ENCODE measurements at regions not wholly inside any gene's neighbourhood (a gene's known extent, or its start where the extent isn't known, plus 50 kb on each side); places are given as distances from the start of the nearest gene placed in this dataset.

DNA sequence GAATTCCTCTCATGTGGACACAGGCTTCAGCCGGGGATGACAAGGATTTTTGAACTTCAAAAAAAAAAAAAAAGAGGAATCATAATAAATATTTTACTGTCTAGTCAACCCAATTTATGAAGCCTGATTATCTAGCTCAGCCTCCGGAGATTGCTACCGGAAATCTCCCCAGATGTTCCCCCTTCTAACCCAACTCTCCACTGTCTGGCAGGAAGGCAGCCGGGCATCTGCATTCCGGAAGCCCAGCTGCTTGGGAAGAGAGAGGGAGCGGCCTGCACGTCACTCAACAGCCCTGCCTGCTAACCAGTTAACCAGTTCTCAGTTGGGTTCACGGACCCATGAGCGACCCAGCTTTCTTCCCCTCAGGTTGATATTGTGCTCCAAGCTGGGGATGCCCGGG is 87.2 kb upstream of the POU3F3 start:
- no peak for DNase-seq (ENCODE audit: low spot score)

DNA sequence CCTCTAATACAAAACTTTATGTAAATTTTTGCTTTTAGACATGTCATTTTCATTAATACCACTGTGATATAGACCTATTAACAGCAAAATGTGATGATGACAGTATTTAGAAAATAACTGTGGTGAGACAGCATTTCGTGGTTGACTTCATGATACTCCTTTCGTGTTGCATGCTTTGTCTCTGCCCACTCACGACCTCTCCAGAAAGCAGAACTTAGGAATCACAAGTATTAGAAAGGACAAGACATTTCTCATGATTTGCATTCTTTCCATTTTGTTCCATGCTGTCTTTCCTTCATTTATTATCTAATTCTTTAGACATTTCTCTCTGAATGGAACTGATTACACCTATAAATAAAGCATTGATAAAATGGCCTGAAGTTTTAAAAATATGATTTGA is 85.2 kb upstream of the POU3F3 start:
- no peak for DNase-seq (ENCODE audit: low spot score)

DNA sequence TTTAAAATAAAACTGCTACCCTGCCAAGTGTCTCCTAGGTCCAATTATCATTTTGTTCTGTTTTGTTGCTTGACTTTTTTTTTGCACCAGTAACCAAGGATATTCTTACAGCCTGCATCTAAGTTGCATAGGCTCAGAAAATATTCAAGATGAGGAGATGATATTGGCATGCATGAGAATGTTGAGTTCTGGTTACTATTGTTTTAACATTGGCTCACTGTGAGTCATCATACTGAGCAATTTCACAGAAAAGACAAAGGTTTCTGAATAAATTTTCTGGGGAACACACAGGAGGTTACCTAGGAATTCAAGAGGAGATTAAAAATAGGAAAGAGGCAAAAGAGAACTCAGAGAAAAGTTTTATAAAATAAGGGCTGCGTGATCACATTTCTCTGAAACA is 84.8 kb upstream of the POU3F3 start:
- no peak for DNase-seq (ENCODE audit: low spot score)

DNA sequence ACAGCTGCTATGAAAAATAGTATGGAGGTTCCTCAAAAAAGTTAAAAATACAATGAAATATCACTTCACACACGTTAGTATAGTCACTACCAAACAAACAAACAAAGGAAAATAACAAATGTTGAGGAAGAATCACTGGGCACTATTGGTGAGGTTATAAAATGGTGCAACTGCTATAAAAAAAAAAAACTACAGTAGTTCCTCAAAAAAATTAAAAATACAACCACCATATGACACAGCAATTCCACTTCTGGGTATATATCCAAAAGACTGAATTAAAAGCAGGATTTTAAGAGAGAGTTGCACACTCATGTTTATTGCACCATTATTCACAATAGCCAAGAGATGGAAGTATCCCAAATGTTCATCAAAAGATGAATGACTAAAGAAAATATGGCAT is 80.9 kb upstream of the POU3F3 start:
- no peak for DNase-seq (ENCODE audit: low spot score)

DNA sequence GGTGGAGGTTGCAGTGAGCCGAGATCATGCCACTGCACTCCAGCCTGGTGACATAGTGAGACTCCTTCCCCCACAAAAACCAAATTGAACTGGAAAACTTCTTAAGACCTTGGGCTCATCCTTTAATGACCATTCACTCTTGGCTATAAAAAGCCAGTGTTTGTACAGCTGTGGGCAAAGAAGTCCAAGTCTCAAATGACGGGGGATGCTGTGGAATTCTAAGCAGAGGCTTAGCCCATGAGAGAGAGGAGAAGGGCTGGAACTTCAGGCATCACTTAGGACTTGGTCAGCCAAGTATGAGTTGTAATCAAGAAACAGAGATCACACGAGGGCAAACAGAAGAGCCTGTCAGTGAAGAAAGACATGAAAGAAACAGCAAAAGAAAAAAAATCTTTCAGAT is 79.3 kb upstream of the POU3F3 start:
- DNase-seq (ENCODE audit: low spot score): no peak

DNA sequence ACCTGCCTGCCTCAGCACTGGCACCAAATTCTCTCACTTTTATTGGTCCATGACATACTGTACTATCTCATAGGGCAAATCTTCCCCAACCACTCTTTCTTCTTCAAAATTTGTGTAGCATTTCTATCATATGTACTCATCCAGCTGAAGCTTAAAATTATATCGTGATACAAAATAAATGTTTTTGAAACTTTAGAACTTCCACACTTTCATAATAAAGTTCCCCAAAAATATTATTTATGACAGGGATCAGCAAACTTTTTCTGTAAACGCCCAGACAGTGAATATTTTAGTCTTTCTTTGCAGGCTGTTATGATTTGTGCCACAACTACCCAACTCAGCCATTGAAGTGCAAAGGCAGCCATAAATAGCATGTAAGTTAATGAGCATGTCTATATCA is 76.2 kb upstream of the POU3F3 start:
- DNase-seq (ENCODE audit: low spot score): no peak

DNA sequence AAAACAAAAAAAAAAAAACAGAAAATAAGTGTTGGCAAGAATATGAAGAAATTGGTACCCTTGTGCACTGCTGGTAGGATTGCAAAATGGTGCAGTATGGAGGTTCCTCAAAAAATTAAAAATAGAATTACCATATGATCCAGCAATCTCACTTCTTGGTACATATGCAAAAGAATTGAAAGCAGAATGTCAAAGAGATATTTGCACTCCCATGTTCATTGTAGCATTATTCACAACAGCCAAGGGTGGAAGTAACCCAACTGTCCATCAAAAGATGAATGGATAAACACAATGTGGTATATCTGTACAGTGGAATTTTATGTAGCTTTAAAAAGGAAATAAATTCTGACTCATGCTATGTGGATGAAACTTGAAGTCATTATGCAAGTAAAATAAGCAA is 72.8 kb upstream of the POU3F3 start:
- no peak for DNase-seq (ENCODE audit: low spot score)

DNA sequence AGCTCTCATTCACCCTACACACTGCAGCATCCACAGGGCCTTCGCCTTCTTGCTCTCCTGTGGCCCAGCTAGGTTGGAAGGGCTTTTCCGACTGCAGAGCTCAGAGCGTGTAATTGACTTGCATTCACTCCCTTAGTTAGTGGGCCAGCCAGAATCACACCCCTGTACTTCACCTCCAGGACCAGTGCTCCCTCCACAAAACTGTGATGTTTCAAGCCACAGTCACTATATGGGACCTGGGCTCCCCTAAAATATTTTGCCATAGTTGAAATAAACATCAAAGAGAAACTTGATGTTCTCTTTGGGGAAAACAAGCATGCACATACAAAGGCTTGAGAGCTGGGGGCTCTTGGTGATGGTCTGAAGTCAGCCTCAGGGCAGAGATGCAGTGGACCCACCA is 69.7 kb upstream of the POU3F3 start:
- DNase-seq (ENCODE audit: low spot score): no peak

DNA sequence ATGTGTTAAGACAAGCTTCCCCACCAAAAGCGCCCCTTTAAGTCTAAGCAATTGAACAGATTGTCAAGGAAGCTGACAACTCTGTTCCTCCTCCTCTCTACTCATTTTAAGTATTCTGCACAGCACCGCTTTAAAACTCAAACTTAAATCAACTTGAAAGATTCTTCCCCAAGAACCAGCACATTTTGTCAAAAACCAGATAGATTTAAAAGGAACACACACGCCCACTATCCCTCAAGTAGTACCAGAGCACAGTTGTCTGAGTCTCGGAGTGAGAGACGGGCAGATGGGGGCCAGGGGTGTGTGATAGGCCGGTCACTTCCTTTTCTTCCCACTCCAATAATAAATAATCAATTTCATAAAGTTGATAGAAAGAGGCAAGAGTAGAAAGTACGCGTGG is 67.7 kb upstream of the POU3F3 start:
- no peak for DNase-seq (ENCODE audit: low spot score)

DNA sequence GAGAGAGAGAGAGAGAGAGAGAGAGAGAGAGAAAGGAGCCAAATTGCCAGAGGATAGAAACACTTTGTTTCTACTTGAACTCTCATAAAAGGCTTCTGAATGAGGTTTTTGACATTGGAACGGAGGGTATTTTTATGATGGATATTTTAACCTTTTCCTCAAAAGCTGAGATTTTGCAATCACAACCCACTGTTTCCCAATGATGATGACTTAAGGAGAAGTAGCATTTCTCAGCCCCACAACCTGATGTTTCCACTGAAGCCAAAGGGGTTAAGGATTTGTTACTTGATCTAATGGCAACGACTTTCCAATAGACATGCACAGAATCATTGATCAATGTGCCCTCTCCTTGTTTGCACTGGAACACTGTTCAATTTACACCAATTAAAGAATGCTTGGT is 67.1 kb upstream of the POU3F3 start:
- DNase-seq (ENCODE audit: low spot score): no peak

DNA sequence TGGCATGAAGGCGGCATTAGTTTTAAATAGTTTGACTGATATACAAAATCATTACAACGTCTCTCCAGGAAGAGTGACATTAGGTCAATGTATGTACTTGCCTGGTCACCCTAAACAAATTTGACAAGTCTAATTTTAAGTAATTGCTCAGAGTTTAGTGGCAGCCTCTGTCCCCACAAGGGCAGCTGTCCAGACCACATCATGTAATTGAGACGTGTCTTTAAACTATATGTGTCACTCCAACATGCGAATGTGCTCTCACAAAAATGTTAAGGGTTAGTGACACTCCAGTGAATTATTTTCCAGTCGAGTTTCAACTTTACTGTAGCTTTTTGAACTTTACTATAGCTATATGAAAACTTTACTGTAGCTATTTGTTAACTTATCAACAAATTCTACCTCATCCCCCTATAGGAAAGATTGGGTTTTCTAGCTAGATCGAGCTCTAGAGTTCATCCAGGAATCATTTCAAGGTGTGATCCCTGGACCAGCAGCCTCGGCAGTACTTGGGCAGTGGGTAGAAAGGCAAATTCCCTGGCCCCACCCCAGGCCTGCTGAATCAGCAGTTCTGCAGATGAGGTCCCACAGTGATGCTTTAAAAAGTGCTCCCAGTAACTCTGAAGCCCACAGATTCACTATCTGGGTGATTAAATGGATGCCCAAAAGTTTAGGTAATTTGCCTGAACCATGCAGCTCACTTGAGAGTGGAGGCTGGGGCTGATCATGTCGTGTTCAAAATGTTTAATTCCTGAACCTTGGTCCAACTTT is 66.4 kb upstream of the POU3F3 start:
- DNase-seq (ENCODE audit: low spot score): no peak

DNA sequence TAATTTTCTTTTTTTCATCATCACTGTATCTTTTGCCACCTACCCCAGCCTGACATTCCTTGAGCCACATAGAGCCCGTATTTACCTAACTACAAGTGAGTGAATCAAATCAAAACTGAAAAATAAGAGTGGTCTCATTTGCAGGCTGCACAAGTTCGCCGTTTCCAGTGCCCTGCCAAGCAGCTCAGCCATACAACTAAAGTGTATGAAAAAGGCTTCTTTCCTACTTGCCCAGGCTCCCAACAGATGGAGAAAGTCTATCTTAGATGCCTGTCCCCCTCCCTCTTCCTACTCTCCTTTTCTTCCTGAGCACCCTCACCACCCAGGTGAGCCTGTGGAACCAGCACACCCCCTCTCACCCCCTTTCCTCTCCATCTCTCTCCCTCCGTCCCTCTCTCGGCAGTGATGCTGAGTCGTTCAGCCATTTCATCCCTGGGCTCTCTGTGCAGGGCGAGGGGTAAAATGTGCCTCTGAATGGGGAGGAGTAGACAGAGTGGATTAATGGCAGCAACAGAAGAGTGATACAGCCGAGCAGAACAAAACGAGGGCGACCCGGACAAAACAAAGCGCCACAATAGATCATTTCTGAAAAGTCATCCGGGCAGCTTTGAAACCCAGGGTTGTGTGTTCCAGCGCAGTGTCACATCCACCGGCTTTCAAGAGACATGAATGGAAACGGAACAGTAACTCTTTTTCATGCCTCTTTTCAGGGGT is 65.0 kb upstream of the POU3F3 start:
- peak; percentile 45 for DNase-seq (ENCODE audit: low spot score)

DNA sequence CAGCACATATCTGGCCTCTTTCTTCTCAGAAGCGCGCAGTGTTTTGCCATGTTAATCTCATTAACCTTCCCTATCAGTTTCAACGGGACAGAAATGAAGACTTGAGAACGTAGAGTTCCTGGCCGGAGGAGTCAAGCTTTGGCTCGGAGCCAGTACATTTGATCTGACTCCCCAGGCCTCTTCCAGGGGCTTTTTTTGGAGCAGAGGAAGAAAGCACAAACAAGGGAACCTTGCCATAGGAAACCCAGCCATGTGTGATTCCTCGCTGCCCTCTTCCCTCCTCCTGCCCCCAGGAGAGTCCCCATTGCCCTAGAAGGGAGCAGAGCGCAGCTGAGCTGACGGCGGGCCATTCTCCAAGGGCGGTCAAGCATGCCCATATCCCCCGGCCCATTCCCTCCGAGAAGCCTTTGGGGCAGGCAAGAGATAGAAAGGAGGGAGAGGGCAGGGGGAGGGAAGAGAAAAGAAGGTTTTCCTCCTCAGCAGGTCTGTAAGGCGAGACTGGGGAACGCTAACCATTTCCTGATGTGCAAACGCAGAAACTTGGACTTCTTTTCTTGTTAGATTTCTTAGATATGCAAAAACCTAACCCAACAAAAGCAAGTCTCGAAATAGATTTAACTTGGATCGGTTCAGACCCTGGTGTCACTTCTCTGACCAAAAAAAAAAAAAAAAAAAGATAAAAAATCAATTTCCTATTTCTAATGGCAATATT is 63.7 kb upstream of the POU3F3 start:
- DNase-seq (ENCODE audit: low spot score): peak; percentile 40

DNA sequence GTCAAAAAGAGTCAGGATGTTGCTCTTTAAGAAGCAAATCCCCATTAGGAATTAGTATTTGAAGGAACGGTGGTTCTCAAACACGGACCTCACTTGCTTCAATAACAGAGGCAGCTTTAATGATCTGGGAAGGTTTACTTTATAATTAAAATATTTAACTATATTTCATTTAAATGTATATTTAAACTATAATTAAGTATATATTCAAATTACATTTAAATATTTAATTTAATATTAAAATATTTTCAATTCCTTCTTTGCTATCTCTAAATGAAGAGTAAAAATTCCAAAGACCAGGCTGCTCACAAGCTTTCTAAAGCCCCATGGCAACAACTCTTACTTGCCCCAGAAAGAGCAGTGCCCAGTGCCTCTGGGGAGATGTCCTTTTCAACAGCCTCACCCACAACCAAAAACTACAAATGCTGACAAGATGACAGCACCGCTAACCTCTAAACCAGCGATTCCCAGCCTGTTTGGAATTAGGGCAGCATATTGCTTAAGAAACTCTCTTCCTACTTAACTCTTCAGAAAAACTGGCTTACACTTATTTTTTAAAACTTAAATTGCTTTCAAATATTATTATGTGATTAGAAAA is 62.9 kb upstream of the POU3F3 start:
- no peak for DNase-seq (ENCODE audit: low spot score)

DNA sequence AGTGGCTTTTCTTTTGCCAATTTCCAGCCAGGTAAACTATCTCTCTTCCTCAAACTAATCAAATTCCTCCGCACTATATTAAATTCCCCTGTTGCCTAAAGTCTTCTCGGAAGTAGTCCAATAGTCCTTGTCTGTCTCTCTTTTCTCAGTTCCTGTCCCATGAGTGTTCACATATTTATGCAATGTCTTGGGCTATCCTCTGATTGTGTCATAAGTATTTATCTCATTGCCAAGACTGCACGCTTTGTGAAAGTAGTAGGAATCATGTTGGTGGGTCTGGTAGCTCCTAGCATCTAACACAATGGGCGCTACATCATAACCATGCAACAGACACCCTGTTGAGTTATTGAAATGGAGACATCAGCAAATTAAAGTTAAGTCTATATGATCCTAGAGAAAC is 59.9 kb upstream of the POU3F3 start:
- DNase-seq (ENCODE audit: low spot score): no peak

DNA sequence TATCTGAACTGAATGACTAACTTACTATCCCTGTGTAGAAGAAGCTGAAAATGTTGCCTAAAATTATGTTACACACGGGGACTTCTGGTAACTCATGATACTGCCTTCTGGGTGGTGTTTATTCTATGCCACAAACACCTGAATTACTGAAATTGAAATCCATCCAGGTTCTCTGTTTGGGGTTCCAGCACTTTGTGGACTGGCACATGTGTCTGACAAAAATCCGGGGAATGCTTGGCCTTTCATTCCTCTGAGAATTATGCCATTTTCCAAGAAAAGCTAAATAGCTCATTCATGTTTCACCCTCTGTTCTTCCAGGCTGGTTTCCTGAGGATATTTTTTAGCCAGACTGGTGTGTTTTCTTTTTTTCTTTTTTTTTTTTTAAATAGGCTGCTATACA is 59.5 kb upstream of the POU3F3 start:
- no peak for DNase-seq (ENCODE audit: low spot score)
